DND-41 (cell line): ENCODE measurements at regions not wholly inside any gene's neighbourhood (a gene's known extent, or its start where the extent isn't known, plus 50 kb on each side); places are given as distances from the start of the nearest gene placed in this dataset.

Experiments used
- EZH2 ChIP-seq: IDR thresholded peaks from 3 replicates; pipeline ENCODE4 v1.6.1; 2012; ENCODE audit warnings: borderline replicate concordance, low read depth, mild to moderate bottlenecking, moderate library complexity, low read length, inconsistent platforms; ENCODE audit not compliant: severe bottlenecking
- TF ChIP-seq, protein P1 (sequence below): IDR thresholded peaks from 2 replicates; pipeline ENCODE4 v1.5.1; 2012; ENCODE audit warnings: borderline replicate concordance, low read length, moderate library complexity, mild to moderate bottlenecking; ENCODE audit not compliant: poor library complexity, severe bottlenecking; ENCODE audit errors: extremely low read depth

DNA sequence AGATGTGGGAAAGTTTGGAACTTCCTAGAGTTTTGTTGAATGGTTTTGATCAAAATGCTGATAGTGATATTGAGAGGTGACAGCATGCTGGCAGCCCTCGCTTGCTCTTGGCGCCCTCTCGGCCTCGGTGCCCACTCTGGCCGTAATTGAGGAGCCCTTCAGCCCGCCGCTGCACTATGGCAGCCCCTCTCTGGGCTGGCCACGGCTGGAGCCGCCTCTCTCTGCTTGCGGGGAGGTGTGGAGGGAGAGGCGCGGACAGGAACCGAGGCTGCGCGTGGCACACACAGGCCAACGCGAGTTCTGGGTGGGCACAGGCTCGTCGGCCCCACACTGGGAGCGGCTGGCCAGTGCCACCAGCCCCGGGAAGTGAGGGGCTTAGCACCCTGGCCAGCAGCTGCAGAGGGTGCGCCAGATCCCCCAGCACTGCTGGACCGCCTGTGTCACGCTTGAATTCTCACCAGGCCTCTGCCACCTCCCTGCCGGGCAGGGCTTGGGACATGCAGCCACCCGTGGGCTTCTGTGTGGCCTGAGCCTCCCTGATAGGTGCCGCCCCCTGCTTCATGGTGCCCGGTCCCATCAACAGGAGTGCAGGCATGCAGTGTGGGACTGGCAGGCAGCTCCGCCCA, 488.5 kb downstream of the CYLC2 start:
- TF ChIP-seq, protein P1, sequence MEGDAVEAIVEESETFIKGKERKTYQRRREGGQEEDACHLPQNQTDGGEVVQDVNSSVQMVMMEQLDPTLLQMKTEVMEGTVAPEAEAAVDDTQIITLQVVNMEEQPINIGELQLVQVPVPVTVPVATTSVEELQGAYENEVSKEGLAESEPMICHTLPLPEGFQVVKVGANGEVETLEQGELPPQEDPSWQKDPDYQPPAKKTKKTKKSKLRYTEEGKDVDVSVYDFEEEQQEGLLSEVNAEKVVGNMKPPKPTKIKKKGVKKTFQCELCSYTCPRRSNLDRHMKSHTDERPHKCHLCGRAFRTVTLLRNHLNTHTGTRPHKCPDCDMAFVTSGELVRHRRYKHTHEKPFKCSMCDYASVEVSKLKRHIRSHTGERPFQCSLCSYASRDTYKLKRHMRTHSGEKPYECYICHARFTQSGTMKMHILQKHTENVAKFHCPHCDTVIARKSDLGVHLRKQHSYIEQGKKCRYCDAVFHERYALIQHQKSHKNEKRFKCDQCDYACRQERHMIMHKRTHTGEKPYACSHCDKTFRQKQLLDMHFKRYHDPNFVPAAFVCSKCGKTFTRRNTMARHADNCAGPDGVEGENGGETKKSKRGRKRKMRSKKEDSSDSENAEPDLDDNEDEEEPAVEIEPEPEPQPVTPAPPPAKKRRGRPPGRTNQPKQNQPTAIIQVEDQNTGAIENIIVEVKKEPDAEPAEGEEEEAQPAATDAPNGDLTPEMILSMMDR, result no peak
- no peak for TF ChIP-seq EZH2
